GM19452 (cell line): ENCODE measurements at regions not wholly inside any gene's neighbourhood (a gene's known extent, or its start where the extent isn't known, plus 50 kb on each side); places are given as distances from the start of the nearest gene placed in this dataset.

Experiments used
- ATAC-seq: cut with Tn5 transposase; IDR thresholded peaks from one replicate; pipeline ENCODE4 v1.9.1; 2021; ENCODE audit not compliant: unreplicated experiment

DNA sequence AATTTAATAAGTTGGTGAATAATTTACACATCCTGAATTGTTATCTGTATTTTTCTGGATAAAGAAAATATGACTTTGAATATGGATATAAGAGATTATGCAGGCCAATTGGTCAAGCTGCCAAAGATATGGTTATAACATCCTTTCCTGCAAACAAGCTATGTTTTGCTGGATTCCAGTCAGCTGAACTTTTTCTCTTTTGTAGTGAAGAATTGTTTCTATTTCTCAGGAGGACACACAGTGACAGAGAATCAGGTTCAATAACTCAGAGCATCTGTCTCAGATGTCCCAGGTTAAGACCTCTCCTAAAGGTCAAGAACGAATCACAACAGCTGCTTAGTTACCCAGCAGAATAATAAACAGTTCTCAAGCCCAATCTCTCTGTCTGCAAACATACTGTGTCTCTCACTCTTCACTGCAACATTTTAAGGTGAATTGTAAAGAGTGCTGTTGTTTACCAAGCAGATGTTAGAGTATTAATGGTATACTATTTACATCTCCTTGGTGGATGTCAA lies 189.5 kb upstream of the ANKRD50 start:
- ATAC-seq = no peak

DNA sequence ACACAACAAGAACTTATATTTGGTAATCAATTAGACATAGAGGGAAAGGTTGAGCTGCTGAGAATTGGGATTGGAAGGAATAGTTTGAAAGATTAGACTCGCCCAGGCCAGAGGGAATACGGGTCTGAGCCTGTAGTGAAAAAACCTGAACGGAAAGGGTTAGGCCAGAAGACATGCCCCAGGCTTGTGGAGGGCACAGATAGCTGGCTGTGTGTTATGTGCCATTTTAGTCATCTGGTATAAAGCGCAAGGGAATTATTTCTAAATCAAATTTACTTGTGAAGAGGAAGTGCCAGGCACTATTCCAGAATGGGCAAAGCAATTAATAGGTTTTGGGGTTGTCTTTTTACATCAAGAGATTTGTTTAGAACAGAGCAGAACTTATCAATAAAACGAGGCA lies 187.5 kb upstream of the ANKRD50 start:
- no peak for ATAC-seq

DNA sequence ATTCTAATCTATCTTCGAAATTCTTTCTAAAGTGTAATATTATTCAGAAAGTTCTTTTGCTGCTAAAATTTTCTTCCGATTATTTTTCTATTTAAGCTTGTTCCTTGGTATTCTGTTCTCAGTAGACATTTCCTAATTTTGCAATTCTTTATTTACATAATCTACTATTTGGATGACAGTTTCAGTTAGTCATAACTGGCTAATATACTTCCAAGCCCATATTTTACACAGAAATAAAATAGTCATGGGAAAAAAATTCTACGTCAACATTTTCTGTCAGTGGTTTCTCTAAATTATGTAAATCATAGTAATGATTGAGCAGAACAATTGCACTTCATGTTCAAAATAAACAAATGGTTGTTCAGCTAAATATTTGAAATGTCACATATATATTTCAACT lies 178.0 kb upstream of the ANKRD50 start:
- no peak for ATAC-seq

GRCh38 chr4:124887739-124888138 lies 175.2 kb upstream of the ANKRD50 start:
- ATAC-seq = no peak

GRCh38 chr4:124884316-124884715 lies 171.8 kb upstream of the ANKRD50 start:
- no peak for ATAC-seq

DNA sequence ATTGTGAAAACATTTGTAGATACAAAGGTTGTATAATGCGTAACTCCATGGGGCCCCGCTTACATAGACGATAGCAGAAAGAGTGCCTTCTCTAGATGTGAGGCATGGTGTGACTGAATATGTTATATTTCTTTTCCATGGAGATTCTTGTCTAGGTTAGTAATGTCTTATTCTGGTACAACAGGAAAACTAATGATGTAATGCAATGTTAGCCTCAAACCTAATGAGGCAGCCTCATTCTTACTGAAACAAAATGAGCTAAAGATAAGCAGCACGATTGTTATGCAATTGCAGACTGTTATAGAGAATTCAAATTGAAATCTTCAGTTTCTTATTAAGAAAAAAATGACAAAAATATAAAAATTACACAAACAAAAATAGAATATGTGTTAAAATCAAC lies 171.1 kb upstream of the ANKRD50 start:
- no peak for ATAC-seq

DNA sequence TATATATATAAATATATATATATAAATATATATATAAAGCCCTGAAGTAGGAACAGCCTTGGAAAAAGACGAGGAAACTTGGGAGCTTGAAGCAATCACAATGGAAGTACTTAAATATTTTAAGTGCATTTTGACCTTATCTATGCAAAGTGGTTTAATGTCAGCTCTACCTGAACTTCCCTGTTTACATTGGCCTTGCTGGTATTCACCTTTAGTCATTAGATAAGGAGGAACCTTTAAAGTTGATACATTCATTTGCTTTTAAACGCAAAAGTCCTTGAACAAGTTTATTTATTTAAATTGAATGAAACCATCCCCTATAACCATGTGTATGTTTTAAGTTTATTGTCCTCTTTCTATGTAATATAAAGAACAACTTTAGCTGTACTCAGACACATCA lies 166.7 kb upstream of the ANKRD50 start:
- ATAC-seq = no peak

DNA sequence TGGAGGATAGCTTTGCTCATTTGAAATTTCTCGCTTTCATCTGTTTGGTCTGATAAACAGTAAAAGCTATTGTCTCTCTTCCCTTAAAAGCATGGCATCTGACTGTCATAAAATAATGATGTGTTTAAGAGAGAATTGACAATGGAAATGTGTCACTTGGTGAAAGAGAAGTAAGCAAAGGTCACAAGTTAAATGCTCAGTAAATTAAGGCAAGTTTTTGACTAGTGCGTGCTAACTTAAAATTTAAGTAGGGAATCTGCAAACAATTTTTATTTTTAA lies 161.6 kb upstream of the ANKRD50 start:
- no peak for ATAC-seq

DNA sequence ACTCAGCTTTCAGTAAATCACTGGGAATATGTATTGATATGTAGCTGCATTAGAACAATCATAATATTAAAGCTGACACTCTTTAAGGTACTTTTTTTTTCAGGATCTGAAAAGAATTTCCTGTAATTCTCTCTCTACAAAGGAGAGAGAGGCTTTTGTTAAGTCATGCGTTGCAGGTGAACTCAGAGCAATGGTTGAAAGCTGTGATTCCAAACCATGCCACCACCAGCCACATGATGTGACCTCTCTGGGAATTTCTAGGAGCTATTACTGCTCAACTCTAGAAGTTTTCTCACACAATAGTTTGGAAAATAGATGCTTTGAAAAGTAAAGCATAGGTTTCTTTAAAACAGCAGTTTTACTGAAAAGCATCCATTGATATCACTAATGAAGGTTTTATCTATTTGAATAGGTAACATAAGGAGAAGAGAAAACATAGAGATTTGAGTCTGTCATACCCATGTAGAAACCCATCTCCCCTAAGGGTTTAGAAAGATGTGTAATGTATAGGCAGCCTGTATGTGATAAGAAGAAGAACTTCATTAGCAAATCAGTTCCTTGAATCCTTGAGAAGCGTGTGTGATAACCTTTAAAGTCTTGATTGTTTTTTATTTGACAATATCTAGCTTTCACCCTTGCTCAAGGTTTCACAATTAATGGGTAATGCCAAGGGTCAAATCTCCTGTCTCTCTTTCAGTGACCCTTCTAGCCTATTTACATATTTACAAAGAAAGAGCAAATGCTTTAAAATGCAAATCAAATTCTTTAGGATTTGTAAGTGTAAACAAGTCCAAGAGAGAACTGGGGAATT lies 161.0 kb upstream of the ANKRD50 start:
- no peak for ATAC-seq

DNA sequence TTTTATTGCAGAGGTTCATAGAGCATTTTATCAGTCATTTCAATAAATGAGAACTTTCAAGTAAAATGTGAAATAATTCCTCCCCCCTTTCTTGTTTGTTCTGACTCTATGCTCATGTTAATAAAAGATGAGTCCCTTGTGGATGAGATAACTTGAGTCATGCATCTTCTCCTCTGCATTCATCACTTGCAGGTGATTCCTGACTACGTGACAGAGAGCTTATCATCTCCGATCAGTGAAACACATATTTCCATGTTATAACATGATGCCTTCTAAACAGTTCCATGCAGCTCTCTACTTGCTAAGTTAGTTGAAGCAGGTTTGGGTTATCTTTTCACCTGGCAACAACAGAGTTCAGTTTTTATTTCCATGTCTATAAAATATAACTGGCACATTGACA lies 160.1 kb upstream of the ANKRD50 start:
- ATAC-seq = no peak

GRCh38 chr4:124869961-124870495 lies 157.5 kb upstream of the ANKRD50 start:
- ATAC-seq = no peak

- ATAC-seq = no peak
Observed at GRCh38 chr4:124868495-124868894, 156.0 kb upstream of the ANKRD50 start.

DNA sequence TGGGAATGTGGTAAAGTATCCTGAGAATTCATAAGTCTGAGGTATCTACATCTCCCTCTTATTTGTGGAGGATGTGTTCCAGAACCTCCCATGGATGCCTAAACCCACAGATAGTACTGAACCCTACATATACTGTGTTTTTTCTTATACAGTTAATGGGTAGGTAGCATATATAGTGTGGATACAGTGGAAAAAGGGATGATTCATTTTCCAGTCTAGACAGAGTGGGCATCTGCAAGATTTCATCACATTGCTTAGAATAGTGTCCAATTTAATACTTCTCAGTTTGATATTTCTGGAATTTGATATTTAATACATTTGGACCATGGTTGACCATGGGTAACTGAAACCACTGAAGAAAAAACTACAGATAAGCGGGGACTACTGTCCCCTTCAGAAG lies 155.0 kb upstream of the ANKRD50 start:
- ATAC-seq = no peak

- no peak for ATAC-seq
Observed at GRCh38 chr4:124866301-124866700, 153.8 kb upstream of the ANKRD50 start.

GRCh38 chr4:124863040-124863545 lies 150.6 kb upstream of the ANKRD50 start:
- no peak for ATAC-seq

GRCh38 chr4:124862261-124862660 lies 149.7 kb upstream of the ANKRD50 start:
- no peak for ATAC-seq

DNA sequence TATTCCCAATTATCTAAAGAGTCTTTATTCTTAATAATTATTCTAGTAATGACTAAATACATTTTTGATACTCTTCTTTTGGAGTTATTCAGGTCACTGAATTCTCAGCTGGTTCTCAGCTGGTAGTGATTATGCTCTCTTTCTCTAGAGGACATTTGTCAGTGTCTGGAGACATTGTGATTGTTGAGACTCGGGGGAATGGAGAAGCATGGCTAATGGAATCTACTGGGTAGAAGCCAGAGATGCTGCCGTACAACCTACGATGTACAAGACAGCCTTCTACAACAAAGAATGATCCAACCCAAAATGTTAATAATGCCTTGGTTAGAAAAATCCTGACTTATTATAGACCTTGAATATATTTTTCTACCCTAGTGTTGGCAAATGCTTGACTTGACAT lies 149.2 kb upstream of the ANKRD50 start:
- ATAC-seq = no peak

DNA sequence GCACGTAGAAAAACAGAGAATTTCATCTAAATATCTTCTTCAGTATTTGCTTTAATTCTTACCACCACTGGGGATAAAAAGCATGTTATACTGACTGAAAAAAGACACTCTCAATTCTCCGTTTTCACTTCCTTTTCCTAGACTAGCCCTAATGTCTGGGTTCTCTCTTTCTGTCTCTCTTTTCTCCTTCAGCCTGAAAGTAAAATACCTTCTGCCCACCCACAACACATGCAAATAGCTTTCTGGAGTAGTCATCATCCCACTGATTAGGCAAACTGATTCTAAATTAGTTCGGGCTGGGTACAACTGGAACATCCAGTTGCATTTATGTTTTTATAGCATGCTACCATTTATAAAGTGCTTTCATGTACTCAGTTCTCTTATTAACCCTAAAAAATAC lies 142.4 kb upstream of the ANKRD50 start:
- ATAC-seq = no peak

DNA sequence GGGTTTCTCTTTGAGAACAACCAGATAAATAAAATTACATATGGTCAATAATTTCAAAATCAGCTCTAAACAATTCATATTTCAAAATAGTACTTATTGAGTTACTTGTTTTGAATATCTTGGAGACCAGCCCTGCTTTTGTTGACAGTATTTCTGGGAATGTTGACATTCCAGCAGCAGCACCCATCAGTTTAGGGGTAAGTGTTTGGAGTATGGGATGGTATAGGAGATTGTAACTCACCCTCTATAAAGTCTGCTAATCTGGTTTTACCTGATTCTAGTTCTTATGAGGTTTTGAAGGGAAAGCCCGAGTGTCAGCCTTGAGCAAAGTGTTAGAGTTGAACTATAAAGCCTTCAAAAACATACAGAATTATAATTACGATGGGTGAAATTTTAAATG lies 139.2 kb upstream of the ANKRD50 start:
- no peak for ATAC-seq

GRCh38 chr4:124846306-124846705 lies 133.8 kb upstream of the ANKRD50 start:
- ATAC-seq = no peak

DNA sequence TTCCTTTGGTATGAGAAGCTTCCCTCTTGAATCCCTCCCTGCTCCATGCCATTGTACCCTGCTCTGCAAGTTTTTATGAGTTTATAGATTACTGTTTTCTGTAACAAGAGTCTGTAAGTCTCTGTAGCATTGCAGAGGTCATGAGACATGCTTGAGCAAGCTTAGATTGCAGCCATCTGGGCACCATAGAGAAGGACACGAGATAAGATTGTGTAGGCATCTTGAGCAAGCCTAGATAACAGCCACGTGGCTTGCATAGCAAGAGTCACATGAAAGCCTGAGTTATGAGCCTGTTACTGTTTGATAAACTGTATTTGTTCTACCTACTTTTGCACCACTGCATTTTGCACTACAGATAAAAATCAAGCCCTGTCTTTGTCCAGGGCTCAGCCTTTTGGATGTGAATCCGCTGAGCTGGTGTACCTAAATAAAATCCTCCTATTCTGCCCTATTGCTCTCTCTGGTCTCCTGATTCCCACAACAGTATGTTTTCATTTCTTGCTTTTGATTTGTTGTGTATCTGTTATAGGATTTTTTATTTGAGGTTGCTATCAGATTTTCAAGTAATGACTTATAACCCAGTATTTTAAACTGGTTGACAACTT lies 127.4 kb upstream of the ANKRD50 start:
- ATAC-seq = no peak

- ATAC-seq = no peak
Observed at GRCh38 chr4:124833831-124834505, 121.4 kb upstream of the ANKRD50 start.
